ENCODE measurements at regions not wholly inside any gene's neighbourhood (a gene's known extent, or its start where the extent isn't known, plus 50 kb on each side); places are given as distances from the start of the nearest gene placed in this dataset.

DNA sequence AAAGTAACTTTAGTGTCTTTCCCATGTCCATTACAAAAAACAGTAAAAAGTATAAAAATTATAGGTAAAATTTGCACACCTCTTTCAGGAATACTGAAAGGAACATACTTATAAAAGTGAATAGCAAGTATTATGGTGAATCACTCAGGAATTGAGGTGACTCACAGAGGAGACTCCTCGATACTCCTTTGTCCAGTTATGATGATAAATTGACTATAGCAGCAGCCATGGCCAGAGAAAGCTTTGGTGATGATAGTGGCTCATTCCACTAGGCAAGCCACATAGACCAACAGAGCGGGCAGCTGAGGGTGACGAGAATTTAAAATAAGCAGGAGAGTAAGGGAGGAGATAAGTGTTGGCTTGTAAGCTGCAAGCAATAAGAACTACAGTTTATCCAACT lies 1231.1 kb upstream of the CELF2 start:
- no peak for DNase-seq (ENCODE audit: low read depth in 1 of 2, low spot score in 1 of 2)

DNA sequence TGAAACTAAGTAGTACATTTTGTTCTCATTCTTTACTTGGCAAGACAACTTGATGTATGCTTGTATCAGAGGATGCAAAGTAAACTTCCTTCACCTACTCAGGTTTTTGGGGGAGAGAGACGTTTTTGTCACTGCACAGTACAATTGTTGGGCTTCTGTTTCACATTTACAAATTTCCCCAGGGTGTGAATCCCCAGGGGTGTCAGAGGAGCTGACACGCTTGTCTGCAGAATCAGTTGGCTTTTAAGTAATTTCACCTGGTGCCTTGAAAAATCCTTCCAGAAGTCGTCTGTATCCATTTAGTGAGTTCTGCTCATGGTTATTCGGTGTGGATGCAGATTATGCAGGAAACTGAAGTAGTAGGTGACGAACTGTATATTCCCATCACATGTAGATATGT lies 1227.7 kb upstream of the CELF2 start:
- DNase-seq (ENCODE audit: low read depth in 1 of 2, low spot score in 1 of 2) = no peak

DNA sequence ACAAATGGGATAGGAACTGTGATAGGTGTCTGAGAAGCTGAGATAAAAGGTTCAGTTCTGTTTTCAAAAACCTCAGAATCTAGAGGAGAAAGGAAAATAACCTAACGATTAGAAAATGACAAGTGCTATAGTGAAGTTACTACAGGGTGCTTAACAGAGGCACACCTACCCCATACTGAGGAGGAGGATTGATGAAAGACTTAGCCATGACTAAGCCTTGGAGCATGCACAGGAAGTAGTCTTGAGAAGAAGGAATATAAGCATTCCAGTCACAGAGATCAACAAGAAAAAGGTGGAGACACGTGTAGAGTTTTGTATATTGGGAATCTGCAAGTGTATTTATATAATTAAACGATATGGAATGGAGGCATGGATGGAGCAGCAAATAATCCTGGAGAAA lies 1225.5 kb upstream of the CELF2 start:
- no peak for DNase-seq (ENCODE audit: low read depth in 1 of 2, low spot score in 1 of 2)

DNA sequence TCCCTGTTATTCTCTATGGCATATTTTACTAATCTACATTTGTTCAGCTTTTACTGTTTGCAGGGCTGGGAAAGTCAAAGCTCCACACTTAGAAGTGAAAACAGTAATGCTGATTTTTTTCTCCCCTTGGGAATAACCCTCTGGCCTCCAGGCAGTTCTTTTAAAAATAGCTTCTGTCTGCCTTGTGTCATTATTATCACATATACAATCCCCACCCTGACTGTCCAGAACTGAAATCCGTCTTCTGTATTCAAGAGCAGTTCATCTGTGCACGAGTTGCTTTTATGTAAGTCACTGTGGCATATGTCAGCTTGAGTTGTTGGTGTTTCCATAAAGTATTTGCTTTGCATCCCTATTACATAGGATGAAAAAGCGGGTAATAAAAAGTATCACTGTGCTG lies 1221.1 kb upstream of the CELF2 start:
- no peak for DNase-seq (ENCODE audit: low read depth in 1 of 2, low spot score in 1 of 2)

- no peak for DNase-seq (ENCODE audit: low read depth in 1 of 2, low spot score in 1 of 2)
Measured at GRCh38 chr10:9800011-9800410, 1217.7 kb upstream of the CELF2 start.

DNA sequence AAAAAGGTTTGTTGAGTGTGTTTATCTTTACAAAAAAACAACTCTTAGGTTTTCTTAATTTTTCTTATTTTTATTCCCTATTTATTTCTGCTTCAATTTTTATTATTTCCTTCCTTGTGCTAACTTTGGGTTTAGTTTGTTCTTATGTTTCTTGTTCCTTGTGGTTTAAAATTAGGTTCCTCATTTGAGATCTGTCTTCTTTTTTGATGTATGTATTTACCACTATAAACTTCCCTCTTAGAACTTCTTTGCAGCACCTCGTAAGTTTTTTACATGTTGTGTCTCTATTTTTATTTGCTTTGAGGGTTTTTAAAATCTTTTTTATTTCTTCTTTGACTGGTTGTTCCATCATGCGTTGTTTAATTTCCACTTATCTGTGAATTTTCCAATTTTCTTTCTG lies 1217.1 kb upstream of the CELF2 start:
- DNase-seq (ENCODE audit: low read depth in 1 of 2, low spot score in 1 of 2) = no peak

GRCh38 chr10:9807846-9808245 lies 1209.8 kb upstream of the CELF2 start:
- no peak for DNase-seq (ENCODE audit: low read depth in 1 of 2, low spot score in 1 of 2)

GRCh38 chr10:9811601-9812000 lies 1206.1 kb upstream of the CELF2 start:
- DNase-seq (ENCODE audit: low read depth in 1 of 2, low spot score in 1 of 2) = no peak

- DNase-seq (ENCODE audit: low read depth in 1 of 2, low spot score in 1 of 2) = no peak
Measured at GRCh38 chr10:9814285-9814864, 1203.3 kb upstream of the CELF2 start.

- no peak for DNase-seq (ENCODE audit: low read depth in 1 of 2, low spot score in 1 of 2)
Measured at GRCh38 chr10:9819756-9820494, 1197.7 kb upstream of the CELF2 start.

- no peak for DNase-seq (ENCODE audit: low read depth in 1 of 2, low spot score in 1 of 2)
Measured at GRCh38 chr10:9823268-9823930, 1194.3 kb upstream of the CELF2 start.

GRCh38 chr10:9824631-9825071 lies 1193.0 kb upstream of the CELF2 start:
- DNase-seq (ENCODE audit: low read depth in 1 of 2, low spot score in 1 of 2) = no peak

- DNase-seq (ENCODE audit: low read depth in 1 of 2, low spot score in 1 of 2) = no peak
Measured at GRCh38 chr10:9825491-9826018, 1192.1 kb upstream of the CELF2 start.

DNA sequence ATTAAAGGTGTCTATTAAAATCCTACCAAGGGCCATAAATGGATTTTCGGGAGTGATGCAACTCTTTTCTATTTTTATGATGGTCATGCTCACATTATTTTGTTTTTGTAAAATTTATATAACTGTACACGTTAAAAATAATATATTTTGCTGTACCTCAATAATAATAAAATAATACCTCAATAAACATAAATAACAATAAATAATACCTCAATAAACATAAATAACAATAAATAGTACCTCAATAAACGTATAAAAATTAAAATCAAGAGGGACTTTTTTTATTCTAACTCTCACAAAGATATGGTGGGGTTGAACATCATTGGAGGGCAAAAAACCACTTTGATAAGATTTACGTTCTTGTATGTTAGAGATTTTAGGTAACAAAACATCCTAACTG lies 1189.6 kb upstream of the CELF2 start:
- no peak for DNase-seq (ENCODE audit: low read depth in 1 of 2, low spot score in 1 of 2)

GRCh38 chr10:9833942-9834341 lies 1183.7 kb upstream of the CELF2 start:
- DNase-seq (ENCODE audit: low read depth in 1 of 2, low spot score in 1 of 2) = no peak

GRCh38 chr10:9834434-9834833 lies 1183.2 kb upstream of the CELF2 start:
- no peak for DNase-seq (ENCODE audit: low read depth in 1 of 2, low spot score in 1 of 2)

DNA sequence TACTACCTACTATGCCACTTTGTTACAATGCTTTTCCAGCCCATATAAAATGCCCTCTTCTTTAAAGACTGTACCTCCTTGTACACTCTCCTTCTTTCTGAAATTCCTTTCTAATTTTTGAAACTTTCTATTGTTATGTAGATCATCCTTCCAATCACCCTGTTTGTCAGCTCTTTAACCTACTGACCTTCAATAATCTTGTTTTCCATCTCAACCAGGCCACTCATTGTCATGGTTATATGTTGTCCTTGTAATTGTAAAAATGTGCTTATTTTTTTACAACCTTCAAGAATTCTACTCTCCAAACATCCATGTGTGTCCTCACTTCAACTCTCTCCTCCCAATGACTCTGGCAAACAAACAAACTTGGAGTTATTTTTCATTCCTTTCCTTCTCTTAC lies 1172.6 kb upstream of the CELF2 start:
- no peak for DNase-seq (ENCODE audit: low read depth in 1 of 2, low spot score in 1 of 2)

DNA sequence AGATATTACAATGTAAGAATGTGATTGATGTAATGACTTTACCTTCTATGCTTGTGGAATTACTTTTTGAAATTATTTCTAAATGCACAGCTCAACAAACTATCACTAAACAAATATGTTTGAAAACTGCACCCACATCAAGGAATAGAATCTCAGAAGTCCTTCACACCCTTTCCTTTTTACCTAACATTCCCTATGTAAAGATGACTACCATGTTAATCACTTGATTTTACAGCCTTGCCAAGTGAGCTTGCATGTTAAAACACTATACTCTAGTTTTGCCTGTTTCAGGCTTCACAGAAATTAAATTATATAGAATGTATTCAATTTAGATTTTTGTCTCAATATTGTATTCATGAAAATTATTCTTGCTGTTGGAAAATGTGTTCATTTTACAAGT lies 1169.4 kb upstream of the CELF2 start:
- DNase-seq (ENCODE audit: low read depth in 1 of 2, low spot score in 1 of 2) = no peak

- DNase-seq (ENCODE audit: low read depth in 1 of 2, low spot score in 1 of 2) = no peak
Measured at GRCh38 chr10:9848981-9849380, 1168.7 kb upstream of the CELF2 start.

DNA sequence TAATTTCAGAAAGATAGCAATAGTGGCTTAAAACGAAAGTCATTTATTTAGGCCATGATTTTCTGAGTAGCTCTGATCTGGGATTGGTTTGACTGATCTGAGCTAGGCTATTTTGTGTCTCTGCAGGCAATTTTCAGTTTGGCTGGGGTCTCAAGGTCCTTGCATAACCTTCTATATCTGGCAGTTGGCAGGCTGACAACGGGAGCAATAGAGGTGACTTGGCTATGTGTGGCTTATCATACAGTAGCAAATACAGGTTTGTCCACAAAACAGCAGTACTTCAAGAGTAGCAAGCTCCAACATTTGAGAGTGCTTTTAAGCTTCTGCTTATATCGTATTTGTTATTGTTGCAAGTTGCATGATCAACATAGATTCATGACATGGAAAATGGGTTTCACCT lies 1167.3 kb upstream of the CELF2 start:
- DNase-seq (ENCODE audit: low read depth in 1 of 2, low spot score in 1 of 2) = no peak

DNA sequence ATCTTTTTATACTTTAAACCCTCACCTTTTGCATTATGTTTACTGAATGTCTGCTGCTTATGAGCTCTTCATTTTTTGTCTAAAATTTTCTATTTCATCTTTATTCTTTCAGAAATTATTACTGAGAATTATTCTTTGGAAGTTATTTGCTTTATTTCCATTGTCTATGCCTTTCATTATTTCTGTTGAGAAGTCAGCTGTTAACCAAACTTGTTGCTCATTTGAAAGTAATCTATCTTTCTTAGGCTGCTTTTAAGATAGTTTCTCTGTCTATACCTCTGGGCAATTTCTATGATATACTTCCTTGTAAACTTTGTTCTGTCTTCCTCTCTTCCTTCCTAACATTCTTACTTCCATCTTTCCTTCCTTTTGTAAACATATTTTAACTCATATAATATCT lies 1165.9 kb upstream of the CELF2 start:
- DNase-seq (ENCODE audit: low read depth in 1 of 2, low spot score in 1 of 2) = no peak

Data from activated T-helper 1 cell treated with anti-CD3 and anti-CD28 coated beads, Interleukin-2, amount 50 U/mL, for 16 hours (primary cell).